Heart left ventricle (tissue), 16 donors: ENCODE measurements at regions not wholly inside any gene's neighbourhood (a gene's known extent, or its start where the extent isn't known, plus 50 kb on each side); places are given as distances from the start of the nearest gene placed in this dataset.

ENCODE experiments used
- ATAC-seq, 4 donors: fragments of 200-7000 bp; cut with Tn5 transposase; one replicate each; pipeline ENCODE4 v1.9.1; 2020 to 2022; ENCODE audit warnings: moderate library complexity in 4 of 4, mild to moderate bottlenecking in 3 of 4, moderate number of reproducible peaks in 1 of 4
- DNase-seq, 5 donors: peaks; one replicate each; pipeline ENCODE4 v3.0.0-alpha.2; 2020
- H3K27ac ChIP-seq, 12 donors: fragments of 200-600 bp; sonication (generic) in 4 of 12; one replicate each; pipeline versions ENCODE4 v1.5.0 to v1.8.0; 2016 to 2022; ENCODE audit warnings: mild to moderate bottlenecking in 2 of 12
- H3K27me3 ChIP-seq, 9 donors: fragments of 200-600 bp; sonication (generic) in 2 of 9; one replicate each; pipeline versions ENCODE4 v1.5.1 to v1.8.0; 2016 to 2022; ENCODE audit warnings: mild to moderate bottlenecking in 3 of 9
- H3K36me3 ChIP-seq, 9 donors: fragments of 200-600 bp; sonication (generic) in 2 of 9; one replicate each; pipeline versions ENCODE4 v1.5.0 to v1.8.0; 2018 to 2022; ENCODE audit warnings: mild to moderate bottlenecking in 2 of 9
- H3K4me1 ChIP-seq, 12 donors: fragments of 200-600 bp; sonication (generic) in 4 of 12; one replicate each; pipeline versions ENCODE4 v1.5.0 to v1.8.0; 2016 to 2022; ENCODE audit warnings: mild to moderate bottlenecking in 3 of 12
- H3K4me3 ChIP-seq, 12 donors: fragments of 200-600 bp; sonication (generic) in 4 of 12; one replicate each; pipeline versions ENCODE4 v1.5.0 to v1.8.0; 2017 to 2022; ENCODE audit warnings: mild to moderate bottlenecking in 9 of 12, moderate library complexity in 4 of 12
- H3K9me3 ChIP-seq, 12 donors: fragments of 200-600 bp; sonication (generic) in 4 of 12; one replicate each; pipeline versions ENCODE4 v1.5.0 to v1.8.0; 2016 to 2022; ENCODE audit warnings: mild to moderate bottlenecking in 1 of 12
- CTCF ChIP-seq, 12 donors: fragments of 200-600 bp; sonication (generic) in 4 of 12; IDR thresholded peaks; one replicate each; pipeline versions ENCODE4 v1.5.0 to v1.8.0; 2018 to 2022; ENCODE audit warnings: antibody characterized with exemption in 12 of 12, mild to moderate bottlenecking in 5 of 12
- POLR2A ChIP-seq, 2 donors: fragments of 450-650 bp; IDR thresholded peaks; one replicate each; pipeline ENCODE4 v1.6.1; 2017; ENCODE audit warnings: antibody characterized with exemption in 2 of 2, mild to moderate bottlenecking in 2 of 2, moderate library complexity in 2 of 2
- WGBS, 4 donors: extraction: QIAGEN DNeasy Blood & Tissue Kit in 2 of 4; methylation state at CpG; one replicate each; pipeline versions ENCODE4 v1.1.5 to v1.1.7; 2013 to 2018; 5-methylcytosine and 5-hydroxymethylcytosine counted together
- intact Hi-C, 10 donors: fragments of 100-400 bp; cut with DNase I; formaldehyde crosslinking; loops; one replicate each; pipeline versions ENCODE4 v1.11.1 to v1.14.2; 2022
- donor health status: ischemic (EF 13 %, LVEDD 7.1; RV severe dilation, severe dysfunction).
- donor health status: healthy with polysubstance abuse.
- donor health status: DM: no; HTN: yes; CAD: no.
- donor health status: DM: no; HTN: no; CAD: no.
- donor health status: ischemic (EF 25% LVEDD 6.9; RV normal size, moderate dysfunction).
- donor health status: ischemic (EF 25% LVEDD 5.7; RV mildly dilated, moderate dysfunction).
- donor health status: healthy.
- donor health status: DM: yes; HTN: yes; CAD: no.
- donor health status: ischemic (EF 35%, LVEDD 5.7; RV mildly dilated, moderate dysfunction).
- donor health status: nonischemic (EF 11% LVEDD 7.7; RV severe dilation, severe dysfunction).
- donor health status: DM: yes; HTN: yes; CAD: no.
- donor health status: PGD.
- donor health status: ischemic (EF 29% LVEDD 5.4; RV normal size, mild dysfunction).
- donor health status: nonischemic (EF 23%, LVEDD 6.1; RV moderate dilation, normal function).

DNA sequence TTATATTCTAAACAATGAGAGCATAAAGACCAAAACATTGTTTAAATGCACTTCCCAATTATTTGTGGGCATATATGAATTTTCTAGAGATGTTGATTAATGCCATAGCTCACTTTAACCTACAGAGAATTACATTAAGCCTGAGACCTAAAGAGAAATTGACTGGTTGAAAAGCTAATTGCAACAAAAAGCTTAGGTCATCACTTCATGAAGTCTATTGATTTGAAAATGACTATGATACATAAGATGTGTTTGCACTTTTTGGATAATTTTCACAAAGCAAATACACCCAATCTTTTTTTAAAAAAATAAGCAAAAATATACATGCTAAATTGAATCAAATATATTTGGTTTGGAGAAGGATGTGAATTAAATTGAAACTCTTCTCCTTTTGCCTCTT lies 532.8 kb upstream of the GOLIM4 start:
- H3K4me1 ChIP-seq = no peaks in the 10 kb centered on the region
- no peak for DNase-seq
- no peak overlapping the region for H3K27ac ChIP-seq
- TF ChIP-seq CTCF (IDR thresholded peaks at IDR 0.05) (no peak), POLR2A (IDR thresholded peaks at IDR 0.05) (no peak)
- intact Hi-C loops = loop anchor here in 2 of 10 donors (10.0 kb wide), 1 partner anchor 114 kb away; no protein-coding TSS in a partner anchor
- peaks cover 0 to 4% (median 0%) of the 10 kb centered on the region in 9 donors for H3K27me3 ChIP-seq
- H3K9me3 ChIP-seq = no peaks in the 10 kb centered on the region
- no peaks in the 10 kb centered on the region for H3K36me3 ChIP-seq
- no peak for ATAC-seq
- no peak overlapping the region for H3K4me3 ChIP-seq

GRCh38 chr3:168625477-168625876 lies 529.8 kb upstream of the GOLIM4 start:
- intact Hi-C loops = loop anchor here in 2 of 10 donors (10.0 kb wide), 1 partner anchor 111 kb away; no protein-coding TSS in a partner anchor
- TF ChIP-seq POLR2A (IDR thresholded peaks at IDR 0.05) (no peak), CTCF (IDR thresholded peaks at IDR 0.05) (no peak)
- no peak overlapping the region for H3K4me3 ChIP-seq
- H3K4me1 ChIP-seq = no peaks in the 10 kb centered on the region
- ATAC-seq (no peak), DNase-seq (no peak)
- no peaks in the 10 kb centered on the region for H3K9me3 ChIP-seq
- no peaks in the 10 kb centered on the region for H3K36me3 ChIP-seq
- no peak overlapping the region for H3K27ac ChIP-seq
- peaks cover 0 to 4% (median 0%) of the 10 kb centered on the region in 9 donors for H3K27me3 ChIP-seq

DNA sequence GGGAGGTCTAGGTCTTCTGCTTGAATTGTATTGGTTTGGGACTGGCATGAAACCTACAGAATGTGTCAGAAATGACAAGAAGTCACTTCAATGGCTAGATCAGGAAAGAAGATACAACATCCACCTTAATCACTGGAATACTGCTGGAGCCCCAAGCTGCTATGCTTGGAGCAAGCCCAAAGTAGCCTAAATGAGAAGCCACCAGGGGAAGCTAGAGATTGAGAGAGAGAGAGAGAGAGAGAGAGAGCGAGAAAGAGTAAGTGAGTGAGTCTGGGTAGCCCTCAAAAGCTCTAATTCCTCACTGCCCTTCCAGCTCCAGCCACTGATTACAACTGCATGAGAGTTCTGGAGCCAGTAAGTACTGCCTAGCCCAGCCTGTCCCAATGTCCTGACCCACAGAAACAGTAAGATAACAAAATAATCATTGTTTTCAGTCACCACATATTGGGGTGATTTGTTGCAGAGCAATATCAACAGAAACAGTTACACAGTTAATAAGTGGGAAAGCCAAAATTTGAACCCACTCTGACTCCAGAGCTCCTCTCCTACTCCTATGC lies 529.2 kb upstream of the GOLIM4 start:
- Histone ChIP-seq H3K27ac (no peak overlapping the region), H3K27me3 (peaks cover 0 to 4% (median 0%) of the 10 kb centered on the region in 9 donors), H3K4me3 (no peak overlapping the region), H3K9me3 (no peaks in the 10 kb centered on the region), H3K36me3 (no peaks in the 10 kb centered on the region), H3K4me1 (no peaks in the 10 kb centered on the region)
- intact Hi-C loops = loop anchor here in 4 of 10 donors (5.0 to 10.0 kb wide), 3 partner anchors 110 to 413 kb away; no protein-coding TSS in a partner anchor
- no peak for TF ChIP-seq CTCF (IDR thresholded peaks at IDR 0.05)
- TF ChIP-seq POLR2A (IDR thresholded peaks at IDR 0.05) = no peak
- ATAC-seq (no peak), DNase-seq (no peak)
- WGBS, 4 donors = 82 to 100% (median 96%) methylated on average over 1 of the region's 1 CpG

- no peaks in the 10 kb centered on the region for H3K36me3 ChIP-seq
- H3K4me1 ChIP-seq = no peaks in the 10 kb centered on the region
- H3K9me3 ChIP-seq = no peaks in the 10 kb centered on the region
- TF ChIP-seq CTCF (IDR thresholded peaks at IDR 0.05) (no peak), POLR2A (IDR thresholded peaks at IDR 0.05) (no peak)
- no peak overlapping the region for H3K27ac ChIP-seq
- intact Hi-C loops = loop anchor here in 4 of 10 donors (5.0 to 10.0 kb wide), 3 partner anchors 109 to 412 kb away; no protein-coding TSS in a partner anchor
- no peak overlapping the region for H3K4me3 ChIP-seq
- ATAC-seq = no peak
- peaks cover 0 to 4% (median 0%) of the 10 kb centered on the region in 9 donors for H3K27me3 ChIP-seq
- no peak for DNase-seq
Measured at GRCh38 chr3:168624195-168624594, 528.5 kb upstream of the GOLIM4 start.
